Heart right ventricle (tissue), 16 donors: ENCODE measurements at regions not wholly inside any gene's neighbourhood (a gene's known extent, or its start where the extent isn't known, plus 50 kb on each side); places are given as distances from the start of the nearest gene placed in this dataset.

Experiments used
- ATAC-seq, 8 donors: fragments of 200-7000 bp; cut with Tn5 transposase; one replicate each; pipeline ENCODE4 v1.9.1; 2020; ENCODE audit warnings: mild to moderate bottlenecking in 8 of 8, moderate library complexity in 8 of 8, moderate number of reproducible peaks in 1 of 8
- DNase-seq, 2 donors: peaks; one replicate each; pipeline ENCODE4 v3.0.0-alpha.2; 2020
- H3K27ac ChIP-seq, 10 donors: fragments of 200-600 bp; sonication (generic) in 2 of 10; one replicate each; pipeline versions ENCODE4 v1.5.0 to v1.8.0; 2020 to 2022; ENCODE audit warnings: mild to moderate bottlenecking in 3 of 10
- H3K27me3 ChIP-seq, 7 donors: fragments of 200-600 bp; one replicate each; pipeline ENCODE4 v1.8.0; 2021 to 2022; ENCODE audit warnings: mild to moderate bottlenecking in 2 of 7
- H3K36me3 ChIP-seq, 9 donors: fragments of 200-600 bp; sonication (generic) in 1 of 9; one replicate each; pipeline versions ENCODE4 v1.5.0 to v1.8.0; 2020 to 2022; ENCODE audit warnings: mild to moderate bottlenecking in 2 of 9
- H3K4me1 ChIP-seq, 9 donors: fragments of 200-600 bp; sonication (generic) in 1 of 9; one replicate each; pipeline versions ENCODE4 v1.5.0 to v1.8.0; 2020 to 2022; ENCODE audit warnings: mild to moderate bottlenecking in 4 of 9
- H3K4me3 ChIP-seq, 10 donors: fragments of 200-600 bp; sonication (generic) in 2 of 10; one replicate each; pipeline versions ENCODE4 v1.5.0 to v1.8.0; 2020 to 2022; ENCODE audit warnings: mild to moderate bottlenecking in 7 of 10, moderate library complexity in 2 of 10
- H3K9me3 ChIP-seq, 11 donors: fragments of 200-600 bp in 10 of 11; sonication (generic) in 2 of 11; one replicate each; pipeline versions ENCODE4 v1.5.0 to v1.8.0; 2013 to 2022; ENCODE audit warnings: mild to moderate bottlenecking in 2 of 11, control low read depth in 1 of 11, moderate library complexity in 1 of 11
- WGBS, 2 donors: extraction: QIAGEN DNeasy Blood & Tissue Kit; methylation state at CpG; one replicate each; pipeline ENCODE4 v1.1.7; 2013; ENCODE audit warnings: inconsistent platforms in 1 of 2; 5-methylcytosine and 5-hydroxymethylcytosine counted together
- intact Hi-C, 10 donors: fragments of 100-400 bp; cut with DNase I; formaldehyde crosslinking; loops; one replicate each; pipeline versions ENCODE4 v1.11.1 to v1.14.2; 2022
- TF ChIP-seq, protein P1 (sequence below), 9 donors: fragments of 200-600 bp; sonication (generic) in 2 of 9; IDR thresholded peaks; one replicate each; pipeline versions ENCODE4 v1.5.0 to v1.8.0; 2021 to 2022; ENCODE audit warnings: antibody characterized with exemption in 9 of 9, mild to moderate bottlenecking in 5 of 9, moderate library complexity in 1 of 9
- donor health status: Arrhythmogenic right ventricular cardiomyopathy.
- donor health status: ischemic (EF 13 %, LVEDD 7.1; RV severe dilation, severe dysfunction).
- donor health status: healthy with polysubstance abuse.
- donor health status: DM: no; HTN: yes; CAD: no.
- donor health status: DM: no; HTN: no; CAD: no.
- donor health status: ischemic (EF 25% LVEDD 6.9; RV normal size, moderate dysfunction).
- donor health status: ischemic (EF 25% LVEDD 5.7; RV mildly dilated, moderate dysfunction).
- donor health status: healthy.
- donor health status: DM: yes; HTN: yes; CAD: no.
- donor health status: Ischemic cardiomyopathy.
- donor health status: ischemic (EF 35%, LVEDD 5.7; RV mildly dilated, moderate dysfunction).
- donor health status: nonischemic (EF 11% LVEDD 7.7; RV severe dilation, severe dysfunction).
- donor health status: DM: yes; HTN: yes; CAD: no.
- donor health status: PGD.
- donor health status: ischemic (EF 29% LVEDD 5.4; RV normal size, mild dysfunction).
- donor health status: nonischemic (EF 23%, LVEDD 6.1; RV moderate dilation, normal function).

DNA sequence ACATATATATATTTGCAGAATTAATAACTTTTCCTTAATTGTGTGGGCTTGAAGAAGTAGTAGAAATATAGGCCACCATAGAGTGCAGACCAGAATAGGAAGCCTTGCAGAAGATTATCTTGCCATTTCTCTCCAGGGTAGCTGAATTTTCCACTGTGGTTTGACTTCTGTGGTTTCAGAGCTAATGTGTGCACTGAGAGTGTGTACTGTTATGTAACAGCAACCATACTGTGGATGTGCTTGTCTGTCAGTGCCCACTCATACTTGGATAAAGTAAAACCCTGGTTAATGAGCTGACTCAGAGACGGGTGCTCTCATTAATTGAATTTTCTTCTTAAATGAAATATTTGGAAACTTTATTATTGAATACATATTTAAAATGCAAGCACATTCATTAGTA lies 57.2 kb downstream of the CEP43 start:
- peak in 1 of 8 donors; percentile 25 for ATAC-seq
- WGBS, 2 donors: 92 to 96% methylated on average over 1 of the region's 1 CpG
- intact Hi-C loops: no loop called here
- TF ChIP-seq, protein P1, sequence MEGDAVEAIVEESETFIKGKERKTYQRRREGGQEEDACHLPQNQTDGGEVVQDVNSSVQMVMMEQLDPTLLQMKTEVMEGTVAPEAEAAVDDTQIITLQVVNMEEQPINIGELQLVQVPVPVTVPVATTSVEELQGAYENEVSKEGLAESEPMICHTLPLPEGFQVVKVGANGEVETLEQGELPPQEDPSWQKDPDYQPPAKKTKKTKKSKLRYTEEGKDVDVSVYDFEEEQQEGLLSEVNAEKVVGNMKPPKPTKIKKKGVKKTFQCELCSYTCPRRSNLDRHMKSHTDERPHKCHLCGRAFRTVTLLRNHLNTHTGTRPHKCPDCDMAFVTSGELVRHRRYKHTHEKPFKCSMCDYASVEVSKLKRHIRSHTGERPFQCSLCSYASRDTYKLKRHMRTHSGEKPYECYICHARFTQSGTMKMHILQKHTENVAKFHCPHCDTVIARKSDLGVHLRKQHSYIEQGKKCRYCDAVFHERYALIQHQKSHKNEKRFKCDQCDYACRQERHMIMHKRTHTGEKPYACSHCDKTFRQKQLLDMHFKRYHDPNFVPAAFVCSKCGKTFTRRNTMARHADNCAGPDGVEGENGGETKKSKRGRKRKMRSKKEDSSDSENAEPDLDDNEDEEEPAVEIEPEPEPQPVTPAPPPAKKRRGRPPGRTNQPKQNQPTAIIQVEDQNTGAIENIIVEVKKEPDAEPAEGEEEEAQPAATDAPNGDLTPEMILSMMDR (IDR thresholded peaks at IDR 0.05): no peak
- no peaks in the 10 kb centered on the region for H3K36me3 ChIP-seq
- DNase-seq: no peak
- H3K9me3 ChIP-seq: peaks cover 0 to 3% (median 0%) of the 10 kb centered on the region in 11 donors
- peaks cover 0 to 8% (median 0%) of the 10 kb centered on the region in 9 donors for H3K4me1 ChIP-seq
- no peaks in the 10 kb centered on the region for H3K27me3 ChIP-seq
- no peak overlapping the region for H3K4me3 ChIP-seq
- H3K27ac ChIP-seq: no peak overlapping the region

- DNase-seq (no peak), ATAC-seq (no peak)
- H3K9me3 ChIP-seq: peaks cover 0 to 4% (median 0%) of the 10 kb centered on the region in 11 donors
- H3K4me3 ChIP-seq: no peak overlapping the region
- 67 to 74% methylated on average over 3 of the region's 3 CpGs for WGBS, 2 donors
- peaks cover 0 to 8% (median 0%) of the 10 kb centered on the region in 9 donors for H3K4me1 ChIP-seq
- intact Hi-C loops: no loop called here
- H3K27ac ChIP-seq: no peak overlapping the region
- H3K27me3 ChIP-seq: no peaks in the 10 kb centered on the region
- H3K36me3 ChIP-seq: no peaks in the 10 kb centered on the region
- TF ChIP-seq, protein P1 (IDR thresholded peaks at IDR 0.05): no peak
These were observed 59.1 kb downstream of the CEP43 start for GRCh38 chr6:167058261-167058660.
